GM18505 (cell line): ENCODE measurements at regions not wholly inside any gene's neighbourhood (a gene's known extent, or its start where the extent isn't known, plus 50 kb on each side); places are given as distances from the start of the nearest gene placed in this dataset.
"Not testable (repeated sequence)": the region's sequence is repeated elsewhere in the genome, so short reads cannot be mapped to it uniquely, and the experiment has no call there.

Source experiments
- ATAC-seq: cut with Tn5 transposase; IDR thresholded peaks from one replicate; pipeline ENCODE4 v1.9.1; 2021; ENCODE audit not compliant: unreplicated experiment
- POLR2A ChIP-seq: IDR thresholded peaks from 4 replicates; pipeline ENCODE4 v1.6.1; 2011; ENCODE audit warnings: borderline replicate concordance; ENCODE audit not compliant: insufficient read depth, insufficient read length; ENCODE audit errors: extremely low read depth

- ATAC-seq = no peak
- no peak for TF ChIP-seq POLR2A
Observed at GRCh38 chr1:4253935-4254334, 353.9 kb upstream of the C1orf174 start.

- ATAC-seq = no peak
Observed at GRCh38 chr1:4256351-4256750, 356.3 kb upstream of the C1orf174 start.

GRCh38 chr1:4258146-4258777 is 358.2 kb upstream of the C1orf174 start:
- ATAC-seq = not testable (repeated sequence)

More at GRCh38 chr1:4256351-4256750, 356.3 kb upstream of the C1orf174 start:
- TF ChIP-seq POLR2A = no peak

GRCh38 chr1:4261327-4261726 is 361.3 kb upstream of the C1orf174 start:
- TF ChIP-seq POLR2A = no peak
- ATAC-seq = no peak

- TF ChIP-seq POLR2A = no peak
- no peak for ATAC-seq
Observed at GRCh38 chr1:4262665-4263064, 362.6 kb upstream of the C1orf174 start.

GRCh38 chr1:4263699-4264098 is 363.6 kb upstream of the C1orf174 start:
- no peak for TF ChIP-seq POLR2A
- no peak for ATAC-seq

GRCh38 chr1:4265836-4266235 is 365.8 kb upstream of the C1orf174 start:
- ATAC-seq = no peak
- TF ChIP-seq POLR2A = no peak

- peak; percentile 65 for ATAC-seq
- no peak for TF ChIP-seq POLR2A
Observed at GRCh38 chr1:4267381-4268261, 367.5 kb upstream of the C1orf174 start.

- no peak for TF ChIP-seq POLR2A
- no peak for ATAC-seq
Observed at GRCh38 chr1:4268262-4268888, 368.3 kb upstream of the C1orf174 start.

GRCh38 chr1:4268889-4269284 is 368.8 kb upstream of the C1orf174 start:
- no peak for ATAC-seq
- no peak for TF ChIP-seq POLR2A

- no peak for ATAC-seq
- TF ChIP-seq POLR2A = no peak
Observed at GRCh38 chr1:4269330-4269729, 369.3 kb upstream of the C1orf174 start.

- ATAC-seq = no peak
- no peak for TF ChIP-seq POLR2A
Observed at GRCh38 chr1:4269952-4270570, 370.0 kb upstream of the C1orf174 start.

GRCh38 chr1:4270651-4271337 is 370.7 kb upstream of the C1orf174 start:
- TF ChIP-seq POLR2A = no peak
- no peak for ATAC-seq
